Esophagus muscularis mucosa (tissue), 3 donors: ENCODE measurements at regions not wholly inside any gene's neighbourhood (a gene's known extent, or its start where the extent isn't known, plus 50 kb on each side); places are given as distances from the start of the nearest gene placed in this dataset.
"Not testable (repeated sequence)": the region's sequence is repeated elsewhere in the genome, so short reads cannot be mapped to it uniquely, and the experiment has no call there.

Experiments
- CTCF ChIP-seq, 3 experiments: fragments of 200-600 bp in 2 of 3; fragments of 450-650 bp in 1 of 3; sonication (generic) in 2 of 3; IDR thresholded peaks; one replicate each; pipeline ENCODE4 v1.5.1; 2017 to 2019; ENCODE audit warnings: antibody characterized with exemption in 3 of 3, mild to moderate bottlenecking in 2 of 3, moderate library complexity in 1 of 3
- POLR2AphosphoS5 ChIP-seq, 2 donors: sonication (generic); formaldehyde crosslinking; IDR thresholded peaks; one replicate each; pipeline ENCODE4 v1.6.1; 2017; ENCODE audit warnings: antibody characterized with exemption in 2 of 2

DNA sequence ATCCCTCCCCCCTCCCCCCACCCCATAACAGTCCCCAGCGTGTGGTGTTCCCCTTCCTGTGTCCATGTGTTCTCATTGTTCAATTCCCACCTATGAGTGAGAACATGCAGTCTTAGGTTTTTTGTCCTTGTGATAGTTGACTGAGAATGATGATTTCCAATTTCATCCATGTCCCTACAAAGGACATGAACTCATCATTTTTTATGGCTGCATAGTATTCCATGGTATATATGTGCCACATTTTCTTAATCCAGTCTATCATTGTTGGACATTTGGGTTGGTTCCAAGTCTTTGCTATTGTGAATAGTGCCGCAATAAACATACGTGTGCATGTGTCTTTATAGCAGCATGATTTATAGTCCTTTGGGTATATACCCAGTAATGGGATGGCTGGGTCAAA is 180.1 kb upstream of the C1QTNF3 start:
- not testable (repeated sequence) for TF ChIP-seq POLR2AphosphoS5, CTCF (IDR thresholded peaks at IDR 0.05)
